Activated CD4-positive, alpha-beta T cell treated with anti-CD3 and anti-CD28 coated beads, Interleukin-2, amount 50 U/mL, for 1 hour (primary cell): ENCODE measurements at regions not wholly inside any gene's neighbourhood (a gene's known extent, or its start where the extent isn't known, plus 50 kb on each side); places are given as distances from the start of the nearest gene placed in this dataset.
"Not testable (repeated sequence)": the region's sequence is repeated elsewhere in the genome, so short reads cannot be mapped to it uniquely, and the experiment has no call there.

ENCODE experiments used
- DNase-seq: peaks from one replicate; pipeline ENCODE4 v3.0.0-alpha.2; 2020

- DNase-seq = no peak
These were observed 482.4 kb upstream of the CAMK1G start for GRCh38 chr1:209101106-209101505.

GRCh38 chr1:209102120-209102519 is 481.4 kb upstream of the CAMK1G start:
- DNase-seq = no peak

- DNase-seq = no peak
These were observed 481.0 kb upstream of the CAMK1G start for GRCh38 chr1:209102531-209102930.

- no peak for DNase-seq
These were observed 480.4 kb upstream of the CAMK1G start for GRCh38 chr1:209103092-209103491.

- DNase-seq = no peak
These were observed 478.9 kb upstream of the CAMK1G start for GRCh38 chr1:209104646-209105045.

GRCh38 chr1:209105701-209106100 is 477.8 kb upstream of the CAMK1G start:
- no peak for DNase-seq

- no peak for DNase-seq
These were observed 477.2 kb upstream of the CAMK1G start for GRCh38 chr1:209106237-209106741.

- DNase-seq = no peak
These were observed 476.7 kb upstream of the CAMK1G start for GRCh38 chr1:209106861-209107260.

GRCh38 chr1:209107535-209107934 is 476.0 kb upstream of the CAMK1G start:
- no peak for DNase-seq

- no peak for DNase-seq
These were observed 474.3 kb upstream of the CAMK1G start for GRCh38 chr1:209109001-209109785.

GRCh38 chr1:209113521-209113920 is 470.0 kb upstream of the CAMK1G start:
- no peak for DNase-seq

GRCh38 chr1:209116705-209117104 is 466.8 kb upstream of the CAMK1G start:
- DNase-seq = no peak

- DNase-seq = no peak
These were observed 459.9 kb upstream of the CAMK1G start for GRCh38 chr1:209123601-209124000.

- not testable (repeated sequence) for DNase-seq
These were observed 454.4 kb upstream of the CAMK1G start for GRCh38 chr1:209129091-209129490.

GRCh38 chr1:209130886-209131285 is 452.6 kb upstream of the CAMK1G start:
- DNase-seq = no peak

GRCh38 chr1:209132736-209133467 is 450.6 kb upstream of the CAMK1G start:
- no peak for DNase-seq

GRCh38 chr1:209134001-209134400 is 449.5 kb upstream of the CAMK1G start:
- DNase-seq = no peak

GRCh38 chr1:209143916-209144315 is 439.6 kb upstream of the CAMK1G start:
- no peak for DNase-seq

- DNase-seq = no peak
These were observed 433.4 kb upstream of the CAMK1G start for GRCh38 chr1:209150114-209150513.

GRCh38 chr1:209153411-209153810 is 430.1 kb upstream of the CAMK1G start:
- no peak for DNase-seq

GRCh38 chr1:209154912-209155311 is 428.6 kb upstream of the CAMK1G start:
- no peak for DNase-seq

- DNase-seq = no peak
These were observed 428.0 kb upstream of the CAMK1G start for GRCh38 chr1:209155546-209155945.

GRCh38 chr1:209156991-209157390 is 426.5 kb upstream of the CAMK1G start:
- DNase-seq = no peak

GRCh38 chr1:209157546-209158249 is 425.8 kb upstream of the CAMK1G start:
- DNase-seq = no peak
